H1 (cell line): ENCODE measurements at regions not wholly inside any gene's neighbourhood (a gene's known extent, or its start where the extent isn't known, plus 50 kb on each side); places are given as distances from the start of the nearest gene placed in this dataset.

ENCODE experiments used
- CTCF ChIA-PET: fragments of 300-600 bp; sonication (Branson Sonifier 250); formaldehyde crosslinking; loops from one replicate; lab custom pipeline; 2021; ENCODE audit not compliant: partially characterized antibody; lab: Charles Lee
- POLR2A ChIA-PET: fragments of 300-600 bp; sonication (Branson Sonifier 250); formaldehyde crosslinking; loops from one replicate; lab custom pipeline; 2021; ENCODE audit warnings: inconsistent platforms; ENCODE audit not compliant: partially characterized antibody; lab: Charles Lee
- DNase-seq, 2 experiments: peaks; one replicate each; pipeline versions ENCODE4 v3.0.0 to v3.0.0-alpha.2; 2010 to 2022; ENCODE audit warnings: low spot score in 2 of 2, low read depth in 1 of 2, mixed read lengths in 1 of 2
- FAIRE-seq: peaks from 2 replicates; lab custom pipeline; 2011; peaks lifted over from hg19 to GRCh38; lab: Jason Lieb, UNC
- H2AFZ ChIP-seq: 2 replicates; pipeline ENCODE4 v1.8.1; 2012; ENCODE audit warnings: low read length, inconsistent platforms
- H2AK5ac ChIP-seq: 2 replicates; pipeline ENCODE4 v1.6.1; 2013; ENCODE audit warnings: low read depth, low read length
- H2BK120ac ChIP-seq: replicated peaks from 2 replicates; pipeline ENCODE3; 2013; ENCODE audit warnings: low read depth, low read length, inconsistent platforms
- H2BK12ac ChIP-seq: 2 replicates; pipeline ENCODE4 v1.6.1; 2013; ENCODE audit warnings: low read depth, low read length
- H2BK15ac ChIP-seq: 2 replicates; pipeline ENCODE4 v1.6.1; 2013; ENCODE audit warnings: low read length
- H2BK20ac ChIP-seq: 2 replicates; pipeline ENCODE4 v1.6.1; 2013; ENCODE audit warnings: low read length
- H2BK5ac ChIP-seq: 2 replicates; pipeline ENCODE4 v1.6.1; 2013; ENCODE audit warnings: low read depth, low read length
- H3K14ac ChIP-seq: 2 replicates; pipeline ENCODE4 v1.6.1; 2013; ENCODE audit warnings: inconsistent platforms; ENCODE audit not compliant: insufficient read length
- H3K18ac ChIP-seq: 2 replicates; pipeline ENCODE4 v1.6.1; 2013; ENCODE audit warnings: low read length; ENCODE audit errors: extremely low read depth
- H3K23ac ChIP-seq: 2 replicates; pipeline ENCODE4 v1.6.1; 2013; ENCODE audit warnings: inconsistent platforms; ENCODE audit not compliant: insufficient read length
- H3K23me2 ChIP-seq: 2 replicates; pipeline ENCODE4 v1.6.1; 2013; ENCODE audit warnings: low read depth, low read length
- H3K27ac ChIP-seq: 2 replicates; pipeline ENCODE4 v1.6.1; 2011; ENCODE audit warnings: low read depth, low read length, inconsistent platforms
- H3K27me3 ChIP-seq, 4 experiments: replicated peaks in 1 of 4; 1 replicate in 1 of 4; 2 replicates in 3 of 4; pipeline versions ENCODE4 v1.6.1 to v1.8.1; 2011 to 2013; ENCODE audit warnings: low read length in 3 of 4, mild to moderate bottlenecking in 3 of 4, inconsistent platforms in 2 of 4, mixed read lengths in 2 of 4, moderate library complexity in 1 of 4; ENCODE audit not compliant: control insufficient read depth in 3 of 4, insufficient read depth in 3 of 4; ENCODE audit errors: extremely low read depth in 1 of 4
- H3K36me3 ChIP-seq, 4 experiments: 2 replicates each; pipeline versions ENCODE4 v1.6.1 to v1.8.1; 2011 to 2013; ENCODE audit warnings: mild to moderate bottlenecking in 4 of 4, low read length in 3 of 4, moderate library complexity in 2 of 4, control low read depth in 1 of 4, inconsistent platforms in 1 of 4; ENCODE audit not compliant: insufficient read depth in 4 of 4, control insufficient read depth in 2 of 4
- H3K4ac ChIP-seq: replicated peaks from 2 replicates; pipeline ENCODE3; 2013; ENCODE audit warnings: low read length, low read depth, mixed read lengths, inconsistent platforms; ENCODE audit not compliant: insufficient read length
- H3K4me1 ChIP-seq, 4 experiments: replicated peaks in 1 of 4; 1 replicate in 1 of 4; 2 replicates in 3 of 4; pipeline versions ENCODE4 v1.6.1 to v1.8.1; 2011 to 2013; ENCODE audit warnings: low read length in 3 of 4, inconsistent platforms in 2 of 4, mixed read lengths in 1 of 4; ENCODE audit not compliant: insufficient read depth in 4 of 4, control insufficient read depth in 3 of 4
- H3K4me2 ChIP-seq, 2 experiments: 2 replicates each; pipeline versions ENCODE4 v1.6.1 to v1.8.1; 2011 to 2013; ENCODE audit warnings: low read depth in 2 of 2, low read length in 2 of 2, control low read depth in 1 of 2, inconsistent platforms in 1 of 2, mild to moderate bottlenecking in 1 of 2; ENCODE audit not compliant: insufficient read depth in 1 of 2
- H3K4me3 ChIP-seq, 4 experiments: fragments of 200-600, 300-600 bp in 1 of 4; sonication (generic), shearing (Covaris generic), sonication (Bioruptor Twin) in 1 of 4; 2 replicates each; pipeline versions ENCODE4 v1.5.1 to v1.8.1; 2011 to 2016; ENCODE audit warnings: low read length in 4 of 4, low read depth in 3 of 4, control low read depth in 2 of 4, inconsistent platforms in 2 of 4, mild to moderate bottlenecking in 2 of 4, mixed read lengths in 1 of 4, moderate library complexity in 1 of 4; ENCODE audit not compliant: insufficient read depth in 2 of 4; ENCODE audit errors: extremely low read depth in 1 of 4
- H3K56ac ChIP-seq: replicated peaks from 2 replicates; pipeline ENCODE3; 2013; ENCODE audit warnings: low read depth, mild to moderate bottlenecking, mixed read lengths, low read length, inconsistent platforms; ENCODE audit not compliant: insufficient read length
- H3K79me1 ChIP-seq: 2 replicates; pipeline ENCODE4 v1.6.1; 2013; ENCODE audit warnings: low read depth, low read length, control low read depth
- H3K79me2 ChIP-seq, 2 experiments: 2 replicates each; pipeline versions ENCODE4 v1.6.1 to v1.8.1; 2012 to 2013; ENCODE audit warnings: low read length in 2 of 2, mild to moderate bottlenecking in 2 of 2, inconsistent platforms in 1 of 2; ENCODE audit not compliant: insufficient read depth in 2 of 2, control insufficient read depth in 1 of 2
- H3K9ac ChIP-seq, 4 experiments: replicated peaks in 1 of 4; 1 replicate in 1 of 4; 2 replicates in 3 of 4; pipeline versions ENCODE4 v1.6.1 to v1.8.1; 2011 to 2013; ENCODE audit warnings: low read depth in 3 of 4, low read length in 3 of 4, control low read depth in 2 of 4, mild to moderate bottlenecking in 2 of 4, moderate library complexity in 2 of 4, inconsistent platforms in 1 of 4; ENCODE audit errors: extremely low read depth in 1 of 4
- H3K9me3 ChIP-seq, 2 experiments: 2 replicates each; pipeline versions ENCODE4 v1.6.1 to v1.8.1; 2012 to 2013; ENCODE audit warnings: mild to moderate bottlenecking in 2 of 2, moderate library complexity in 2 of 2, control low read depth in 1 of 2, inconsistent platforms in 1 of 2, low read depth in 1 of 2, low read length in 1 of 2, mixed read lengths in 1 of 2; ENCODE audit not compliant: insufficient read depth in 2 of 2
- H4K20me1 ChIP-seq, 2 experiments: replicated peaks in 1 of 2; 2 replicates each; pipeline versions ENCODE3 to v1.8.1; 2011 to 2013; ENCODE audit warnings: inconsistent platforms in 2 of 2, low read length in 2 of 2, mild to moderate bottlenecking in 1 of 2; ENCODE audit not compliant: insufficient read depth in 2 of 2, control insufficient read depth in 1 of 2
- H4K5ac ChIP-seq: 2 replicates; pipeline ENCODE4 v1.6.1; 2013; ENCODE audit warnings: low read length, low read depth, mixed read lengths, inconsistent platforms; ENCODE audit not compliant: insufficient read length
- H4K8ac ChIP-seq: 2 replicates; pipeline ENCODE4 v1.8.0; 2013; ENCODE audit warnings: mild to moderate bottlenecking, moderate library complexity, low read length, inconsistent platforms; ENCODE audit not compliant: insufficient read depth; ENCODE audit errors: extremely low read depth
- H4K91ac ChIP-seq: replicated peaks from 2 replicates; pipeline ENCODE3; 2013; ENCODE audit warnings: low read length, mixed read lengths, inconsistent platforms; ENCODE audit not compliant: insufficient read length
- ASH2L ChIP-seq: fragments of 200-600, 300-600 bp; sonication (generic); IDR thresholded peaks from one replicate; pipeline ENCODE4 v1.7.1; 2017; ENCODE audit warnings: low read length
- CEBPB ChIP-seq: IDR thresholded peaks from 2 replicates; pipeline ENCODE4 v1.6.1; 2012; ENCODE audit warnings: low read depth, low read length
- GTF2F1 ChIP-seq: IDR thresholded peaks from 2 replicates; pipeline ENCODE4 v1.6.1; 2012; ENCODE audit warnings: low read depth, low read length, improper control_type of control experiment, borderline replicate concordance
- HDAC6 ChIP-seq: IDR thresholded peaks from one replicate; pipeline ENCODE4 v1.7.1; 2012; ENCODE audit warnings: low read depth, mild to moderate bottlenecking, inconsistent platforms, low read length, moderate library complexity
- JUN ChIP-seq: IDR thresholded peaks from 2 replicates; pipeline ENCODE4 v1.6.1; 2011; ENCODE audit warnings: low read depth, mild to moderate bottlenecking, improper control_type of control experiment, low read length
- NANOG ChIP-seq: IDR thresholded peaks from 2 replicates; pipeline ENCODE4 v1.6.1; 2011; ENCODE audit warnings: low read length, low read depth, mild to moderate bottlenecking, inconsistent platforms; ENCODE audit not compliant: insufficient read depth, poor library complexity, severe bottlenecking
- RBBP5 ChIP-seq: IDR thresholded peaks from 2 replicates; pipeline ENCODE4 v1.7.1; 2012; ENCODE audit warnings: low read depth, mild to moderate bottlenecking, inconsistent platforms, low read length, moderate library complexity, borderline replicate concordance
- RNF2 ChIP-seq: fragments of 200-900, 300-1000 bp; sonication (generic); IDR thresholded peaks from 2 replicates; pipeline ENCODE4 v1.7.1; 2016; ENCODE audit warnings: borderline replicate concordance, low read depth, mild to moderate bottlenecking, antibody characterized with exemption, low read length; ENCODE audit not compliant: poor library complexity, severe bottlenecking; ENCODE audit errors: missing control alignments
- TAF1 ChIP-seq: IDR thresholded peaks from 2 replicates; pipeline ENCODE4 v1.6.1; 2011; ENCODE audit warnings: mild to moderate bottlenecking, low read depth, low read length
- TCF12 ChIP-seq: IDR thresholded peaks from 2 replicates; pipeline ENCODE4 v1.6.1; 2011; ENCODE audit warnings: low read depth, mild to moderate bottlenecking, low read length
- YY1 ChIP-seq: IDR thresholded peaks from 2 replicates; pipeline ENCODE4 v1.6.1; 2011; ENCODE audit warnings: low read depth, mild to moderate bottlenecking, low read length
- WGBS, 2 experiments: shearing (Covaris generic) in 1 of 2; methylation state at CpG; one replicate each; pipeline versions ENCODE4 v1.1.6 to v1.1.7; 2013 to 2015; ENCODE audit warnings: low lambda C conversion rate in 2 of 2, mixed read lengths in 2 of 2, inconsistent platforms in 1 of 2, low coverage in 1 of 2, missing lambda C conversion rate in 1 of 2; ENCODE audit not compliant: insufficient replicate concordance in 2 of 2, insufficient coverage in 1 of 2, insufficient read length in 1 of 2; ENCODE audit errors: extremely low coverage in 1 of 2, missing lambda C conversion rate in 1 of 2; 5-methylcytosine and 5-hydroxymethylcytosine counted together
- TF ChIP-seq, protein P1 (sequence below), 3 experiments: IDR thresholded peaks; 1 replicate in 2 of 3; 2 replicates in 1 of 3; pipeline versions ENCODE4 v1.5.1 to v1.6.1; 2011; ENCODE audit warnings: low read length in 3 of 3, mild to moderate bottlenecking in 3 of 3, inconsistent platforms in 2 of 3, low read depth in 1 of 3, moderate library complexity in 1 of 3; ENCODE audit not compliant: insufficient read depth in 1 of 3; ENCODE audit errors: control extremely low read depth in 1 of 3

DNA sequence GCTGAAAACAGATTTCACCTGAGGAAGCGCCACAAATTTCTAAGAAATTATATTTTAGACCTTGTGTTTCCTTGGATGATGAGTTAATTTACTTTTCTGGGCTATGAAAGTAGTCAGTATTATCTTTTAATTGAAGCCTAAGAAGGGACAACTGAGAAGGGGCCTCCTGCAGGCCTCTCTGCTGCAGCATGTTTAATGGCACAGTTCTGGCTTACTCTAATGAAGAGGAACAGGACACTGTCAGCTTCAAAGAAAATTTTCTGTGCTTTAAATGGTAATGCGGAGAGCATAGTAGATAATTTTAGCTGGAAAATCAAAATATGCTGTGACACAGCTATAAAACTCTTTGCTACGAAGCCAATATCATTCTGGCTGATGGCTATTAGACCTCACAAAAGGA lies 167.4 kb downstream of the HDGFL1 start:
- H3K14ac ChIP-seq, result no peak overlapping the region
- 90% methylated on average over 3 of the region's 3 CpGs; no CpG with 5 or more reads in 1 of the 2 experiments for WGBS, 2 experiments
- TF ChIP-seq YY1 (no peak), ASH2L (no peak), TCF12 (no peak), JUN (no peak), CEBPB (no peak), TAF1 (no peak), RNF2 (no peak), HDAC6 (no peak), NANOG (no peak), RBBP5 (no peak), GTF2F1 (no peak)
- TF ChIP-seq, protein P1, sequence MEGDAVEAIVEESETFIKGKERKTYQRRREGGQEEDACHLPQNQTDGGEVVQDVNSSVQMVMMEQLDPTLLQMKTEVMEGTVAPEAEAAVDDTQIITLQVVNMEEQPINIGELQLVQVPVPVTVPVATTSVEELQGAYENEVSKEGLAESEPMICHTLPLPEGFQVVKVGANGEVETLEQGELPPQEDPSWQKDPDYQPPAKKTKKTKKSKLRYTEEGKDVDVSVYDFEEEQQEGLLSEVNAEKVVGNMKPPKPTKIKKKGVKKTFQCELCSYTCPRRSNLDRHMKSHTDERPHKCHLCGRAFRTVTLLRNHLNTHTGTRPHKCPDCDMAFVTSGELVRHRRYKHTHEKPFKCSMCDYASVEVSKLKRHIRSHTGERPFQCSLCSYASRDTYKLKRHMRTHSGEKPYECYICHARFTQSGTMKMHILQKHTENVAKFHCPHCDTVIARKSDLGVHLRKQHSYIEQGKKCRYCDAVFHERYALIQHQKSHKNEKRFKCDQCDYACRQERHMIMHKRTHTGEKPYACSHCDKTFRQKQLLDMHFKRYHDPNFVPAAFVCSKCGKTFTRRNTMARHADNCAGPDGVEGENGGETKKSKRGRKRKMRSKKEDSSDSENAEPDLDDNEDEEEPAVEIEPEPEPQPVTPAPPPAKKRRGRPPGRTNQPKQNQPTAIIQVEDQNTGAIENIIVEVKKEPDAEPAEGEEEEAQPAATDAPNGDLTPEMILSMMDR (IDR thresholded peaks at IDR 0.05; ENCODE audit: control extremely low read depth in 1 of 3, insufficient read depth in 1 of 3, low read depth in 1 of 3, low read length in 3 of 3), result no peak

More for the DNA sequence above, 167.4 kb downstream of the HDGFL1 start:
- Histone ChIP-seq H4K20me1 (no peaks in the 10 kb centered on the region), H3K4ac (no peak overlapping the region), H2BK20ac (no peak overlapping the region), H3K27me3 (no peaks in the 10 kb centered on the region), H3K4me2 (no peak overlapping the region), H3K18ac (no peak overlapping the region), H3K9ac (no peak overlapping the region), H4K91ac (no peak overlapping the region), H3K23ac (no peak overlapping the region), H3K23me2 (no peaks in the 10 kb centered on the region), H2BK120ac (no peak overlapping the region), H4K5ac (no peak overlapping the region), H3K79me1 (no peaks in the 10 kb centered on the region), H2BK5ac (no peak overlapping the region), H3K4me3 (no peak overlapping the region), H2AFZ (peak overlapping the region; percentile 16; the same call in 1 of the 2 replicates), H2BK12ac (no peak overlapping the region), H4K8ac (no peak overlapping the region), H2BK15ac (no peak overlapping the region), H2AK5ac (no peak overlapping the region), H3K27ac (no peak overlapping the region), H3K79me2 (no peaks in the 10 kb centered on the region), H3K36me3 (no peaks in the 10 kb centered on the region; a peak in 1 of 8 replicates), H3K9me3 (no peaks in the 10 kb centered on the region), H3K56ac (no peak overlapping the region), H3K4me1 (peaks cover 0 to 4% (median 0%) of the 10 kb centered on the region in 4 experiments; a peak in 2 of 7 replicates)
- POLR2A ChIA-PET, result no interaction called here
- DNase-seq (no peak), FAIRE-seq (no peak)
- CTCF ChIA-PET, result interaction anchor here (0.6 to 2.1 kb wide), 30 partner anchors 9 to 919 kb away, joined by 3 to 8 read pairs (median 3); no protein-coding TSS in a partner anchor
